Esophagus squamous epithelium (tissue), 4 donors: ENCODE measurements at regions not wholly inside any gene's neighbourhood (a gene's known extent, or its start where the extent isn't known, plus 50 kb on each side); places are given as distances from the start of the nearest gene placed in this dataset.

ENCODE experiments used
- CTCF ChIP-seq, 6 experiments: fragments of 450-650 bp in 4 of 6; fragments of 200-600 bp in 2 of 6; sonication (generic) in 2 of 6; IDR thresholded peaks; one replicate each; pipeline ENCODE4 v1.5.1; 2016 to 2019; ENCODE audit warnings: antibody characterized with exemption in 6 of 6, mild to moderate bottlenecking in 4 of 6, moderate library complexity in 4 of 6
- POLR2A ChIP-seq, 4 donors: fragments of 450-650 bp; IDR thresholded peaks; one replicate each; pipeline ENCODE4 v1.6.1; 2017; ENCODE audit warnings: antibody characterized with exemption in 4 of 4, mild to moderate bottlenecking in 4 of 4, moderate library complexity in 3 of 4

- TF ChIP-seq CTCF (IDR thresholded peaks at IDR 0.05) (no peak), POLR2A (IDR thresholded peaks at IDR 0.05) (no peak)
These were observed 526.2 kb upstream of the PFKP start for GRCh38 chr10:2541176-2541575.
